HG03039 (cell line): ENCODE measurements at regions not wholly inside any gene's neighbourhood (a gene's known extent, or its start where the extent isn't known, plus 50 kb on each side); places are given as distances from the start of the nearest gene placed in this dataset.
"Not testable (repeated sequence)": the region's sequence is repeated elsewhere in the genome, so short reads cannot be mapped to it uniquely, and the experiment has no call there.

Experiments
- ATAC-seq: cut with Tn5 transposase; IDR thresholded peaks from one replicate; pipeline ENCODE4 v1.9.1; 2021; ENCODE audit warnings: mild to moderate bottlenecking, moderate library complexity; ENCODE audit not compliant: unreplicated experiment

DNA sequence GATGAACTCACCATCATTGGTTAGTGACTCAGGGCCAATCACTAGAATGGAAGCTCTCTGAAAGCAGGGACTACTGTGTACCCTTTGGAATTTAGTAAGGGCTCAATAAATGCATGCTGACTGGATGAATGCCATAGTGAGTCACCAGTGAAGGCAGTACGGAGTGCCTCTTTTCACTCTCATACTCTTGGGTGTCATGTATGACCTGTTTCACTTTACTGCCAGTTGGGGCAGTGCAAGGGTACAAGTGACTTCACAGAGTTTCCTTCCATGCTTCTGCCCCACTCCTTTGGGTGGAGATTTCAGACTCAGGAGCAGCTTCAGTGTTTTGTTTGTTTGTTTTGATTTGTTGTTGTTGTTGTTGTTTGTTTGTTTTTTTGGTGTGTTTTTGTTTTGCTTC is 57.7 kb downstream of the SOX3 start:
- ATAC-seq = no peak

DNA sequence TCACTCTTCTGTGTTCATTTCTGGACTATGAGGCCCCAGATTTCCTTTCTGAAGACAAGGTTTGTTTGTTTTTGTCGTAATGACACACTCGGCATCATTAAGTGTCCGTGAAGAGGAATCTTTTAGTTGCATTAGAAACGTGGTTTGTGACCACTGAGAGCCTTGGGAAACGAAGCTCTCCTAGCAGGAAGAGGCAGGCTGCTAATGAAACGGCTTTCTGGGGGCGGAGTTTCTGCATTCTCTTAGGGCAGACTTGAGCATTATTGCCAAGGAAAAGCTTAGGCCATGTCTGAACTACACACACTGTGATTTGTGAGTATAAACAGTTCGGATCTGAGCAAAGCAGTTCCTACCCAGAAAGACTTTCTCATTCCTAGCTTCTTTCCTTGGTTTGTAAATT is 64.0 kb downstream of the SOX3 start:
- no peak for ATAC-seq

DNA sequence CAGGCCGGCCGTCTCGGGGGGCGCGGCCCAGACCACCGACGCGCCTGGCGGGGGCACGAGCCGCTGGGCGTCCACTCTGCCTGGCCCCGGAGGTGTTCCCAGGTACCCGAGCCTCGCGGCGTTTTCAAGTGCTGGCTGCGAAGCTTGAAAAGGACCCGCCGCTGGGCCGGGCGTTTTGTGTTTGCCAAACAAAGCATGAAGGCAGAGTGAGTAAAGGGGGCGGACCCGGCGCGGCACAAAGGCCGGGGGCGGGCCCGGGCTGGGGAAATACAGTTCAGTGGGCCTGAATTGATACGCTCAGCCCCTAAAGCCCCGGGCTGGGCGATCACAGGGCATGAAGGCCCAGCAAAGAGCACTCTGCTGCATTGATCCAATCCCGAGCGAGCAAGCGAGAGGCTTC is 65.4 kb downstream of the SOX3 start:
- no peak for ATAC-seq

DNA sequence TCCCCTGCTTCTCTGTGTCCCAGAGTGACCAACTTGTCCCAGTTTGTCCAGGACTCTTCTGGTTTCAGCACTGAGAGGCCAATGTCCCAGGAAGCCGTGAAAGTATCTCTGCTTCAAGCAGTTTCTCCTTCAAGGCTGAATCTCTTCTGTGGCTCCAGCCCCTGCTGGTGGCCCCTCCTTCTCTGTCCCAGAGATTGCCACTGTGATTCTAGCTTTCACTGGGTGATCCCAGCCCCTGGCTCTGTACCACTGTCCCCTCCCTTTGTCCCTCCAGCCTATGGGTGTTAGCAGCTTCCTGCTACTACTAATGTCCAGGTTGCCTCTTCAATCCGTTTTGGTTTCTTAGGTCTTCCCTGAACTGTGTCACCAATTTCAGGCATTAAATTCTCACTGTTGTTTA is 70.5 kb downstream of the SOX3 start:
- no peak for ATAC-seq

DNA sequence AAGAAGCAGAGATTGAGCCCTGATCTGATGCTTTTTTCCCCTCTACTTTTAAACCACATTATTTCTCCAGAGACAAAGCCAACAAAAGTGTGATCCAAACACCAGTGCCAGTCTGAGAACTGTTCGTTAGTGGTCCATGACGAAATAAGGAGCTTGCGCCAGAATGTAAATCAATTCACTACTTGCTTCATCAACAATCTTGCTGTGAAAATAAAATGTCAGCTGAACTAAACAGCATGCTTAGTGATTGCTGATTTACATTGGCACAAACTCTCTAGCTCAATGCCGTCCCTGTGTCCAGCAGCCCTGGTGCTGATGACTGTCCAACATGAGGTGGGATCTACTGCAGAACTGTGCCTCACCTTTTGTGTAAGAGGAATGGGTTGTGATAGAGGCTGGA is 71.3 kb downstream of the SOX3 start:
- ATAC-seq = no peak

DNA sequence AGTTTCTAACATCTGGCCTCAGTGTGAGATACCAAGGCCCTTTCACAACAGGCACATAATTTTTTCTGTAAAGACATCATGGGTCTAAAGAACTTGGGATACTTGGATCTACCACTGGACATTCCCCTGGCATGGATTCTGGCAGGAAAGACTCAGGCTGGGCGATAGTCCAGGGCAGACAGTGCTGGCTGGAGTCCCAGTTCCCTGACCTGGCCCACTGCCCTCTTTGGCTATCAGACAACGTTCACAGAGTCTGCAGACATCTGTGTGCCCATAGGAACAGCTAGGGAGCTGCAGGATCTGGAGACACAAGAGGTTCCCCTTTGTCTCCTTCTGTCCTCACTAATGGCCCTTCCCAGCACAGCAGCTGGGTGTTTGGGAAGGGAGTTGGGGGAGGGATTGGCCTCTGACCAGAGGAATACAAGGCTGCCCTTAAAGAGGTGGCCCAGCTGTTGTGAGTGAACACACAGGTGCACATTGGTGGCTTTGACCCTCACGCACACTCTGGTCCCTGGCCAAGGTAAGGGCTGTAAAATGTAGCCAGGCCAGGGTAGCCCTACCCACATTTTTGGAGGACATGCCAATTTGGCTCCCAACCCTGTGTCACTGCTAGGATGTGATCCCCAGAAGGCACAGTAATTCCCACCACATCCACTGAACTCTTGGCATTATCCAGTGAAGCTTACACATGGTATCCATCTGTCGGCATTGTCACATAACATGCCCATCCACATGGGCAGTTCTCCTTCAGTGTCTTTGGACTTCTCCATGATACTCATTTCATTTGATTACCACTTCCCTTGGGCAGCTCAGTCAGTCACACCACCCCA is 72.3 kb downstream of the SOX3 start:
- ATAC-seq = no peak

DNA sequence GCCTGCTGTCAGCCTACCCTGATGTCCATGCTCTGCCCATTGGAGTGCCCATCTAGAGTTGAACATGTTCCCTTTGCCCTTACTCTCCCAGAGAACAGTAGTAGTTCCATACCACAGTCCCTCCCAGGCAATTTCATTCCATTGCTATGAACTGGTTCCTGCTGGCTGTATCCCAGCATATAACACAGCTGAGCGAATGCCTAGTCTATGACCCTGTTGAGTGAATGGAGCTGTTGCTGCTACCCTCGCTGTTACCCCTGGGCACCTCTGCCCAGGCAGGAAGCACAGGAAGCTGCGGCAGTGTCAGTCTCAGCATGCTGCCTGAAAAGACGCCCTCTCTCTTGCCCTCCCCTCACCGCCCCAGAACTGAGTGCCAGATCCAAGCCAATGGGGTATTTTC is 73.3 kb downstream of the SOX3 start:
- no peak for ATAC-seq

DNA sequence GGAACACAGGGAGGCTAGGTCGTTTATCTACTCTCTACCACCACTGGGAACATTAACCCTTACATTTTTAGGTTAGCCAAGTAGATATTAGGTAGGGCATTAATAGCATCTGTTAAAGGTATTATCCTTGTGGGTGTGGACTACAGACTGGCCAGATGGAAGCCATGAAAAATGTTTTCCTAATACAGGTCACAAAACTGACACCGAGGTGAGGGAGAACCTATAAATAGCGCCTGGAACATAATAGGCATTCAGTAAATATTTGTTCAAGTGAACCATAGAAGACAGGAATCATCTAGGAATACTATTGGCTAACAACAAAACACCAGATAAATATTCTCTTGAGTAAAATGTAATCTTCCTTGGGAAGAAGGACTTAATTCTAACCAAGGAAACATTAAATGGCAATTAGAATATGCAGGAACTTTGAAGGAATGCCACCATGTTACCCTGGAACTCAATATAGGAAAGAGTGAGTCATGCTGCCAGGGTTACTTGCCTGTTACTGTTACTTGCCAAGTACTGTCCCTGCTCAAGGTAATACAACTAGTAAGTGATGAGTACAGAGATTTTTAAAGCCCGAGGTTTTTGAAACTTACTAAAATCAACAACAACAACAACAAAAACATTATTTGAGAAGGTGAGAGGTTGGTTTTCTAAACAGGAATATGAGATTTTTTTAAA is 79.0 kb downstream of the SOX3 start:
- no peak for ATAC-seq

DNA sequence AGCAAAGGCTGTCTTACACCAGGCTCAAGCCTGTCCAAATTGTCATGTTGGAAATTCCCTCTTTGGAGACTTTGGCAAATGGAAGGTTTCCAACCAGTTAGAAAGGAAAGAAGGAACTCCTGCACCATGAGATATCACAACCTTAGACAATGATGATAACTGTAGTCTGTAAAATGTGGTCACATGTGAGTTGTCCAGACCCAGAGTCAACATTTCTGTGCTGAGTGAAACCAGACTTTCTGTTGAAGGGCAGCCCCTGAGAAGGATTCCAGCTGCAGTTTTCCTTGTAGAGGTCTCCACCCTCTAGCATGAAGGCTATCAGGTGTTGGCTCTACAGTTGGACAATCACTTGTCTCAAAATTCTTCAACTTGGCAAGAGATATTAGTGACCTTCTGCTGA is 82.4 kb downstream of the SOX3 start:
- ATAC-seq = no peak

DNA sequence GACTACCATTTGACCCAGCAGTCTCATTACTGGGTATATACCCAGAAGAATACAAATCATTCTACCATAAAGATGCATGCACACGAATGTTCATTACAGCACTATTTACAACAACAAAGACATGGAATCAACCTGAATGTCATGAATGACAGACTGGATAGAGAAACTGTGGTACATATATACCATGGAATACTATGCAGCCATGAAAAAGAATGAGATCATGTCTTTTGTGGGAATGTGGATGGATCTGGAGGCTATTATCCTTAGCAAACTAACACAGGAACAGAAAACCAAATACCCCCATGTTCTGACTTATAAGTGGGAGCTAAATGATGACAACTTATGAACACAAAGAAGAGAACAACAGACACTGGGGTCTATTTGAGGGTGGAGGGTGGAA is 102.7 kb downstream of the SOX3 start:
- not testable (repeated sequence) for ATAC-seq

DNA sequence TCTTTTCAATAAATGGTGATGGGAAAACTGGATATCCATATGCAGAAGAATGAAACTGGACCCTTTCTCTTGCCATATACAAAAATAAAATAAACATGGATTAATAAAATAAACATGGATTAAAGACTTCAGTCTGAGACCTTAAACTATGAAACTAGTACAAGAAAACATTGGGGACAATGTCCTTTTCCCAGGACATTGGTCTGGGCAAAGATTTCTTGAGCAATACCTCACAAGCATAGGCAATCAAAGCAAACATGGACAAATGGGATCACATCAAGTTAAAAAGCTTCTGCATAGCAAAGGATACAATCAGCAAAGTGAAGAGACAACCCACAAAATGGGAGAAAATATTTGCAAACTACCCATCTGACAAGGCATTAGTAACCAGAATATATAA is 108.5 kb downstream of the SOX3 start:
- not testable (repeated sequence) for ATAC-seq

DNA sequence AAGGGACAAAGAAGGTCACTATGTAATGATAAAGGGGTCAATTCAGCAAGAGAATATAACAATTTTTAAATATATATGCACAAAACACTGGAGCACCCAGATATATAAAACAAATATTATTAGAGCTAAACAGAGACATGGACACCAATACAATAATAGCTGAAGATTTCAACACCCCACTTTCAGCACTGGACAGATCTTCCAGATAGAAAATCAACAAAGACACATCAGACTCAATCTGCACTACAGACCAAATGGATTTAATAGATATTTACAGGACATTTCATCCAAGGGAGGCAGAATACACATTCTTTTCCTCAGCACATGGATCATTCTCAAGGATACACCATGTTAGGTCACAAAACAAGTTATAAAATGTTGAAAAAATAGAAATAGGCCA is 111.4 kb downstream of the SOX3 start:
- ATAC-seq = no peak

DNA sequence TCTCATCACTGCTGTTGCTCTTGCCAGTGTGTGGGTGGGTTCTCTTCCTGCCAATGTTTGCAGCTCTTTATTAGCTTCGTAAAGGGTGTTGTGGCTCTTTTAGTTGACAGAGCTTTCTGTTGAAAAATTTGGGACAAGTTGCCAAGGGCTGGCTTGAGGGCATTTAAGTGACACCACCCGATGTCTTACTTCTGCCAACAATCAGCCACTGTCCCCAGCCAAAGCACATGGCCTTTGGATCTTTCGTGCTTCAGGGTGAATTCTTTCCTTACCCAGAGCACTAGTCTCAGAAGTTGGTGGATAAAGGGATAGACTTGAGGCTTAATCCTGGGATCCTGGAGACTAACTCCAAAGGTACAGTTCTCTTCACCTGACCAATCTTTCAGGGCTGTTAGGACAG is 113.6 kb downstream of the SOX3 start:
- no peak for ATAC-seq

DNA sequence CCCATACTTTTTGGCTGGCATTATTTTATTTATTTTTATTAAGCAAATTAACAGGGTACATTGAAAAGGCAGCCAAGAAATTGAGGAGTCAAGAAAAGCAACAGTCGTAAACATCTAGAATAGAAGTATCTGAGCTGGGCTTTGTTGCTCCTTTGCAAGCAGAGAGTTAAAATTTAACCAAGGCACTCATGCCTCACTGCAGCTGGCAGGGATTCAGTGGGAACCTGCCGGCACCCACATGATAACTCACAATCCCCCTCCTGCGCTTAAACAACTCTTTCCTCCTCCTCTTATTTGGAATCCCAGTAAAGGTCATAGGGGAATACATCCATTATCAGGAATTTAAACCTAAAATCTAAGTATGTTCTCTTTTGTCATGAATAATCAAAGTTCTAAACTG is 115.5 kb downstream of the SOX3 start:
- no peak for ATAC-seq

DNA sequence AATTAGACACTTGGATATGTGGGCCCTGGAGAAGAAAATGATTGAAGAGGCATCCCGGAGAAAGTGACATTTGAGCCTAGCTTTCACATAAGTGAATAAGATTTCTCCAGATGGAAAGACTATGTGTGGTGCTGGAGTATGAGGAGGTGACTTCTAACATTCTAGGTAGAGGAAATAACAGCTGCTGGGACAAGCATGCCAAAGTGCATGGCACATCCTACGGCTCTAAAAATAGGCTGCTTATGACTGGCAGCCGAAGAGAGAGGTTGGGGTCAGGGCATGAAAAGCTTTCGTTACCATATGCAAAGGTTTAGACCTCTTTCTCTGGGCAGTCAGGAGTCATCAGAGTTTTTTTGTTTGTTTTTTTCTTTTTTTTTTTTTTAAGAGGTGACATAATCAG is 142.0 kb downstream of the SOX3 start:
- ATAC-seq = no peak

DNA sequence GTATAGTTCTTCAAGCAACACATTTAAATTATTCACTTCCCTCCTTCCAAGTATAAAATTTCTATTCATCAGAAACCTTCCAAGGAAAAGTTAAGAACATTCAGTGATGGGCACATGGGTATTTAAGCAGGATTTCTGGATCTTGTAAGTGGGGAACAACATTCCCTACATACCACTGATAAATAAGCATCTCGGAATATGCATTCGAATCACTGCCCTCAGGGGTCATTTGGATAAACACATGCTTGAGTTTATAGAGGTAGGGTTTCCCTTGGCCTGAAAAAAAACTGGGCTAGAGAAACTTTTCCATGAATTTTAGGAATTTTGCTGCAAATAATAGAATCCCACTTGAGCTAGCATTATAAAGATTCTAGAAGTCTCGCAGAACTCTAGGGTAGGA is 143.9 kb downstream of the SOX3 start:
- no peak for ATAC-seq

DNA sequence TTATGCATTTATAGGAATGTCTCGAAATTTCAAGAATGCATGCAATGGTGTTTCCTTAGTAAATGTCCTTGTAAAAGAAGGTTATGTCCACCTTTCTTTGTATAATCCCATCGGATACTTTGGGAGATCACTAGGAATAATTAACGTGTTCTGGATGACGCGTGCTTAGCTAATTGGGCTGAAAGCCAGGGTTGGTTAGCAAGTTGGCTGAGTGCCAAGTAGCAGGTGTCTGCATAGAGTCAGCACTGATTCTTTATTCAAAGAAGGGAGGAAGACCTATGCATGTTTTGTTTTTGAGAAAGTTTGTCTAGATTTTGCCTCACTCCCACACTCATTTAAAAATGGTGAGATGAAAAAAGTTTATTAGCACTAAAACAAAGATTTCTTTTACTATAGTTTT is 144.6 kb downstream of the SOX3 start:
- ATAC-seq = no peak

DNA sequence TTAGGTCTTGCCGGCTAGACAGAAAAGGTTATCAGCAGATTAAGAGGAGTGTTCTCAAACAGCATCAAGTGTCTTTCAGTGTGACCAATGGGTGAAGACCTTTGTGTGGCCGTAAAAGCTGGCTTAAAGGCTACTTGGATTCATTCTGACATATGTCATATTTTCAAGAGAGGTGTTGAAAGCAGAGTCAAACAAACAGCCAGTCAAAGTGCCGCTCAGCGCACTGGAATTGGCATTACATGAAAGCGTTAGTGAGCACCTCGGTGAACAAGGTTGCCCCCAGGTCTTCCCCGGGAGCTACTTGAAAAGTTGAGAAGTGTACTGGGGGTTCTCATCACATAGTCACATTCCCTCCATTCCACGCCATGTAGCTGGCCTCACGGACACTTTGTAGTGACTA is 148.9 kb downstream of the SOX3 start:
- no peak for ATAC-seq

DNA sequence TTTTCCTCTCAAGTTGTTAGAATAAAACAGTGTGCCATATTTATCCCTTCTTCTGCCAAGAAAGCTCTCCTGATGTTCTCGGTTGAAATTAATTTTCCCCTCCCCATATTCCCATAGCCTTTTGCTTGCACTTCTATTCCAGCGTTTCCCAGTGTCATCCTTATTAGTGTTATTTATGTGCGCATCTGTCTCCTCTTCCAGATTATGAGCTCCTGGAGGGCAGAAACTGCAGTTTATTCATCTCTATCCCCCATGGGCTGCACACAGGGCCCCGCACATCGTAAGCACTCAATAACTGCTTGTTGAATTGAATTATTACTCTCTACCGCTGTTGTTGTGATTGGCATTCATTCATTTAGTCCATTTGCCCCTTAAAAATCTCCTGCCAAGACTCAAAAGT is 149.4 kb downstream of the SOX3 start:
- no peak for ATAC-seq

DNA sequence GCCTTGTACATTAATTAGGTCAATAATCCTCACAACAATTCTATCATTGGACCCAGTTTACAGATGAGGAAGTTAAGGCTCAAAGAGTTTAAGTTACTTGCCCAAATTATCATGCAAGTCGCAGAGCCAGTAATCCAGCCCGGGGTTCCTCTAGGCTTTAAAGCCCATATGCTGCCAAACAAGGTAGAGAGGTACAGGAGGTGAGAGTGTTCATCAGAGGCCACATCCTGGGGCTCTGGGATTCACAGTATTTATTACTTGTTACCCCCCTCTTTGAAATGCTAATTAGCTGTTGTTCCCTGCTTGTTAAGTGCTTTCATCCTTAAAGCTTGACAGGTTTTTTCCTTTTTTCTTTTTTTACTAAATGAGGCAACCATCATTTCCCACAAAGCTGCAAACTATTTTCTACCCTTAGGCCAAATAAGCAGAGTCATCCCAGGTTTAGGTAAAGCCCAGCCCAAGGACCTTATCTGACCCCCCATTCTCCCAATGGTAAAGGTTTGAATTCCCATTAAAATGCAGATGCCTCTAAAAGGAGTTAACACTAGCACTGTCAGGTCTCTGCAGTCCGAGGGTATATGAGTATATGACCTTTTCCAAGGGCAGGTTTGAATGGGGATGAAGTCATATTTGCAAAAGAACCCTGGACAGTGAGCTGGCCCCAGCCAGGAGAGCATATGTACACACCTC is 150.3 kb downstream of the SOX3 start:
- ATAC-seq = no peak

DNA sequence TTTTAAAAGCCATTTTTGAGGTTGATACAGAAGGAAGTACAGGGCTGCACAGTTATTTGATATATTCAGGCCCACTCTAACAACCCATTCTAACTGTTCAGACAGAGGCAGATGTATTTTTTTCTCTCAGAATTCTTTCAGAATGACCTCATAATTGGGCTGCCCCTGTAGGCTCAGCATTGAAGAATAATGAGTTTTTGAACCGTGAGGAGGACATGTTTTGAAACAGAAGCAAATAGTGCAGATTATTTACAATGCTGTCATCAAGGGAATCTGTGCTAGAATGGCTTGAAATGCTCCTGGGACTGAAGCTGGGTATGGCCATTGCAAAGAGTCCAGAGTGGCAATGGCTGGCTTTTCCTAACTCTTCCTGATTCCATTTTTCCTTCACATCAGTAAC is 158.1 kb downstream of the SOX3 start:
- ATAC-seq = no peak

DNA sequence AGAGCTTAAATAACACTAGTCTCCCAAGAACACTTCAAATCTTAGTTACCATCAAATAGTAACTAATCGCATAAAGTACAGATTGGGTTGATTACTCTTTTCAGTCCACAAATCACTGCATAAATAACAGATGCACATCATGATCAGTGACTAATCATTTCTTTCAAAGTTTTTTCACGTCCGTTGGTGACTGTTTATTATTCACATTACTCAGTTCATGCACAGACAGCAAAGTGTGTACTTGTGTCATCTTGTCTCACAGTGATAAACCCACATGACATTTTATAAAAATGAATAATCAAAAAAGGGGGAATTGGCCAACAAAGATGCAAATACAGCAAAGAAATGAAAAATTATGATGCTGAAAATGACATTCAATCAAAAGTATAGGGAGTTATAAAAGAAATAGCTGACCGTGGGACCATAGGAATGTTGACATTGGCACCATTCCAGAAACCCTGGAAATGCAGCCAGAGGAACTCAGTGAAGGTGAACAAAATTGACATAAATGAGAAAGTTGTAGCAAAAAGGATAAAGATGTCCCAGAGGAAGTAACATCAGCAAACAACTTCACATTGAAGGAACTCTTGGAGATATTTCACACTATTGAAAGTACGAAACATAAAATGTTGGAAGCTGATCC is 161.5 kb downstream of the SOX3 start:
- ATAC-seq = no peak
